GM18519 (cell line): ENCODE measurements at regions not wholly inside any gene's neighbourhood (a gene's known extent, or its start where the extent isn't known, plus 50 kb on each side); places are given as distances from the start of the nearest gene placed in this dataset.
"Not testable (repeated sequence)": the region's sequence is repeated elsewhere in the genome, so short reads cannot be mapped to it uniquely, and the experiment has no call there.

Experiments
- ATAC-seq: cut with Tn5 transposase; IDR thresholded peaks from one replicate; pipeline ENCODE4 v1.9.1; 2021; ENCODE audit warnings: mild to moderate bottlenecking, moderate library complexity; ENCODE audit not compliant: unreplicated experiment, low FRiP score

GRCh38 chr4:138389976-138390685, 148.0 kb upstream of the SLC7A11 start:
- no peak for ATAC-seq

- ATAC-seq: no peak
Measured at GRCh38 chr4:138374947-138375346, 132.8 kb upstream of the SLC7A11 start.

GRCh38 chr4:138367942-138368341, 125.8 kb upstream of the SLC7A11 start:
- ATAC-seq: no peak

- not testable (repeated sequence) for ATAC-seq
Measured at GRCh38 chr4:138352446-138352845, 110.3 kb upstream of the SLC7A11 start.

GRCh38 chr4:138348055-138348454, 105.9 kb upstream of the SLC7A11 start:
- peak; percentile 67 for ATAC-seq

GRCh38 chr4:138347561-138347960, 105.4 kb upstream of the SLC7A11 start:
- no peak for ATAC-seq

GRCh38 chr4:138344851-138345250, 102.7 kb upstream of the SLC7A11 start:
- no peak for ATAC-seq

- ATAC-seq: no peak
Measured at GRCh38 chr4:138344054-138344453, 101.9 kb upstream of the SLC7A11 start.

- ATAC-seq: peak; percentile 61
Measured at GRCh38 chr4:138341739-138342415, 99.7 kb upstream of the SLC7A11 start.

GRCh38 chr4:138338840-138339239, 96.7 kb upstream of the SLC7A11 start:
- ATAC-seq: no peak

- ATAC-seq: not testable (repeated sequence)
Measured at GRCh38 chr4:138338222-138338621, 96.1 kb upstream of the SLC7A11 start.

GRCh38 chr4:138334346-138335016, 92.3 kb upstream of the SLC7A11 start:
- ATAC-seq: no peak

- ATAC-seq: not testable (repeated sequence)
Measured at GRCh38 chr4:138332415-138332814, 90.3 kb upstream of the SLC7A11 start.

GRCh38 chr4:138330531-138330930, 88.4 kb upstream of the SLC7A11 start:
- no peak for ATAC-seq

- ATAC-seq: no peak
Measured at GRCh38 chr4:138329506-138330070, 87.4 kb upstream of the SLC7A11 start.

- ATAC-seq: no peak
Measured at GRCh38 chr4:138327338-138327737, 85.2 kb upstream of the SLC7A11 start.

GRCh38 chr4:138320831-138321230, 78.7 kb upstream of the SLC7A11 start:
- ATAC-seq: no peak

- ATAC-seq: no peak
Measured at GRCh38 chr4:138320030-138320429, 77.9 kb upstream of the SLC7A11 start.

GRCh38 chr4:138317175-138317748, 75.1 kb upstream of the SLC7A11 start:
- no peak for ATAC-seq

- ATAC-seq: no peak
Measured at GRCh38 chr4:138312536-138312911, 70.4 kb upstream of the SLC7A11 start.
